ENCODE measurements at regions not wholly inside any gene's neighbourhood (a gene's known extent, or its start where the extent isn't known, plus 50 kb on each side); places are given as distances from the start of the nearest gene placed in this dataset.

GRCh38 chr10:33524966-33525365 lies 190.5 kb upstream of the NRP1 start:
- DNase-seq: no peak

DNA sequence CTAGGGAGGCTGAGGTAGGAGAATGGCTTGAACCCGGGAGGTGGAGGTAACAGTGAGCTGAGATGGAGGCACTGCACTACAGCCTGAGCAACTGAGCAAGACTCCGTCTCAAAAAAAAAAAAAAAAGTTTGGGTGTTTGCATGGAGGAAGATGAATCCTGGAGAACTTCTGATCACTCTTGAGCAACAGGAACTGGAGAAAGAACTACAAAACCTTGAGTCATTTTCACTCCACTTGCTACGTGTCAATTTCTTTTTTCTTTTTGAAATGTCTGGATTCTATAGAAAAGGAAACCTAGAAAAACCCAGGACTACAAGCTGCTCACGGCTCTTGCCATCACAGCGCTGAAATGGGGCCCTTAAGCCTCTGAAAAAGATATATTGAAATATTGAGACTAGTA lies 189.6 kb upstream of the NRP1 start:
- DNase-seq: no peak

GRCh38 chr10:33523236-33523792 lies 188.8 kb upstream of the NRP1 start:
- DNase-seq: no peak

- no peak for DNase-seq
Measured at GRCh38 chr10:33521904-33522303, 187.4 kb upstream of the NRP1 start.

GRCh38 chr10:33521062-33521461 lies 186.6 kb upstream of the NRP1 start:
- peak; percentile 64 for DNase-seq

DNA sequence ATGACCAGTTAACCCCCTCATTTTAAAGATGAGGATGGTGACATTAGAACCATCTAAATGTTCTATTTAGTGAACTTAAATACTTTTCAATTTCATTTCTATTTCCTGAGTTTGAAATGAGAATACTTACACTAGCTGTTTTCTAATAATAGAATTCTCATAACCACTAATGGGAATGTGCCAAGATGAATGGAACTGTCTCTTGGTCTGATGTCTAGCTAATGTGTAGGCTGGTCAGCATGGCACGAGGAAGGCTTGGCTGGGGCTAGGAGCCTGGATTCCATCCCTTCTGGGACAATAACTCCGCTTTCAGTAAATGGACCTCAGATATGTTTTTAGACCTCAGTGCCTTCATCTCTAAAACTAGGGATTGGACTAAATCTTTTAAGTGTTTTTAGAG lies 185.8 kb upstream of the NRP1 start:
- DNase-seq: no peak

DNA sequence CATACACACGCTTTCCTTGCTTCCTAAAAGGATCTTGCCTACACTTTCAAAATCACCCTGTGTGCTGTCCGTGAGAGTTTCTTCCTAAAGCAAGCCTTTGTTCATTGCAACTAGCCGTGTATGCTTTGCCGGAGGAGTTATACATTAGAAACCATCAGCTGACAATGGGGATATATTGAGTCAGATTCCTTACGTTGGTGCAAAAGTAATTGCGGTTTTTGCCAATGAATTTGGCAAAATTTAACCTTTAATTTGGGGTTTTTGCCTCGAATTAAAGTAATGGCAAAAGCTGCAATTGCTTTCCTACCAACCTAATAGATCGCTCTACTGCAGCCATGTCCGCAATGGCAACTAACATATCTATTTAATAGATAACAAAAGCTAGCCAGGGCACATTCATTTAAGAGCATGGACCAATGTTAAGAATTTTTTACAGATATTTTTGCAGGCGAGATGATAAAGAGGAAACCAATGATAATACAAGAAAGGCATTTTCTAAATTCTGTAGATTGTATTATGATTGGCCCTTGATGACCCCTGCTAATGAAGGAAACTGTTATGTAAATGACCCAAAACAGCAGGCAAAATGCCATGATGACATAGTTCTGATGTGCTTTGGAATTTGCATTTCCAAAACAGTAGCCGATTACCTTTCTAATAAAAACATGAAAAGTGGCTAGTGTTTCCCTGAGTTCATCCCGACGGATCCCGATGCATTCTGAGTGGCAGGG lies 184.8 kb upstream of the NRP1 start:
- no peak for DNase-seq

DNA sequence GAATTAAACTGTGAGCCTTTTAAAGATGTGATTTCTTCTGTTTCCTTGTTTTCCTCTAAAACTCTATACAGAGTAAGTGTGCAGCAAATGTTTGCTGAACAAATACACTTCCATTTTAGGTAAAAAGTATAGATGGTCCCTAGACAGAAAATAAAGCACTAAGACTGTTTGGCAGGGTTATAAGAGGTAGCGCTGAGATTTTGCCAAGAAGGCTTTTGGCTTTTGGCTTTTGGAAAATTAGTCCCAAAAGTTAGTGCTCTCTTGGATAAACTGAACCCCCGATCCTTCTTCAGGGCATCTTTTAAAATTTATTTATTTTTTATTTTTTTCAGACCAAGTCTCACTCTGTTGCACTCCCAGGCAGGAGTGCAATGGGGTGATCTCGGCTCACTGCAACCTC lies 175.7 kb upstream of the NRP1 start:
- no peak for DNase-seq

GRCh38 chr10:33509231-33509831 lies 174.9 kb upstream of the NRP1 start:
- DNase-seq: peak; percentile 91

DNA sequence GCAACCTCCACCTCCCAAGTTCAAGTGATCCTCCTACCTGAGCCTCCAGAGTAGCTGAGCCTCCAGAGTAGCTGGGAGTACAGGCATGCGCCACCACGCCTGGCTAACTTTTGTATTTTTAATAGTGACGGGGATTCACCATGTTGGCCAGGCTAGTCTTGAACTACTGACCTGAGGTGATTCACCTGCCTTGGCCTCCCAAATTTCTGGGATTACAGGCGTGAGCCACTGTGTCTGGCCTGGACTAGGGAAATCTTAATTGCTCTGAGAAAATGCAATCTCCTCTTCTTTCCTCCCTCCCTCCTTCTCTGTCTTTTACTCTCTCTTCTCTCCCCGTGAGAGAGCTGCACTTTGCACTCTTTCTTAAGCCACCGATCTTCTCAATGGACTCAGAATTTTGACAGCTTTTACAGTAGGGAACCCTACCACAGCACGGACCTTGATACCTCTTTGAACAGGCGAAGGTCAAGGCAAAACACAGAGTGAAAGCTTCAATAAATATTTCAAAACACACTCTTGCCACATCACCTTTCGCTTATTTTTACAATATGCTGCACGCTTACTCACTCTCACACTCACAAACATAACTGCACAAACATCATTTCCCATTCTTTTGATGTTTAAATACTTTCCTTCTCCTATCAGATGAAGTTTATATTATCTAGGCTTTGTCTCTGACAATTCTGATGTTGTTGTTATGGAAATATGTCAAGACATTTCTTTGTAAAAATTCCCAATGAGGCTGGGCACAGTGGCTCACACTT lies 173.4 kb upstream of the NRP1 start:
- no peak for DNase-seq

GRCh38 chr10:33506838-33507661 lies 172.6 kb upstream of the NRP1 start:
- DNase-seq: no peak

GRCh38 chr10:33506391-33506790 lies 171.9 kb upstream of the NRP1 start:
- DNase-seq: no peak

GRCh38 chr10:33501161-33501560 lies 166.7 kb upstream of the NRP1 start:
- DNase-seq: no peak

GRCh38 chr10:33498391-33498891 lies 164.0 kb upstream of the NRP1 start:
- peak; percentile 68 for DNase-seq

DNA sequence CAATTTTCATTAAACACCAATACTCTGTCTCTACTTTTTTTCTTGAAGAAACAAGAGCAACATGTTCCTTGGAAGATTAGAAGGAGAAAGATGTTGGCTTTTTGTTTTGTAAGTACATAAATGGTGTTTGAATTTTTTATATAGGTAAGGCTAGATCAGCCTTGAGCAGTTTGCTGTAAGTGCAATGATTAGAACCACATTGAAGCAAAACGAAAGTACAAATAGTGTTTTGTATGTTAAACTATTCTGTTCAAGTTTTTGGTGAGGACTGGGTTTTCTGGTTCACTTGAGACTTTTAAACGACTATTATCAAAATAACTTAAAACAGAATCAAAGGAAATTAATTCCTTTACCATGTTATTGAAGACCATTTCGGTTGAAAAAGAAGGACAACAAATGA lies 162.9 kb upstream of the NRP1 start:
- DNase-seq: no peak

- no peak for DNase-seq
Measured at GRCh38 chr10:33496096-33496495, 161.6 kb upstream of the NRP1 start.

DNA sequence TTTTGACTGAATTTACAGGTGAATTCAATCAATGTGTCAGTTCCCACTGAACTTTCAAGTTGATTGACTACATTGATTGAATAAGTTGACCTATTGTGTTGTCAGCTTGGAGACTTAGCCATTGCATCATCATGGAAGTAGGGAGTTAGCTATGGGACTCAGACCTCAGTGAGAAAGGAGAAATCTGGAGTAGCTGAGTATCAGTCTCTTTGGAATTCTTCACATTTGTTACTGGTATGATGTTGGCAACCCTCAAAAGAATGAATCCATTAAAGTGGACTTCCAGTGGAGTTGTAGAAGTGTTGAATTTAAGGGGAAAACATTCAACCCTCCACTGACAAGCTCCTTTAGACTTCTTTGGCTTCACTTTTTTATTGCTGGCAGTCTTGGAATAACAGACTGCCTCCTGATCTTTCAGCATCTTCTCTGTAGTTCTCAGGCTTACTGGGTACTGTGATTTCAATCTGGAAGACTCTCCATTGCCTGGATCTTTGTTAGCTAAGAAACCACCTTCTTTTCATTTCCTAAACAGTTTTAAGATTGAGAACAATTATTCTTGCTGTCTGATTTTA lies 160.3 kb upstream of the NRP1 start:
- no peak for DNase-seq

DNA sequence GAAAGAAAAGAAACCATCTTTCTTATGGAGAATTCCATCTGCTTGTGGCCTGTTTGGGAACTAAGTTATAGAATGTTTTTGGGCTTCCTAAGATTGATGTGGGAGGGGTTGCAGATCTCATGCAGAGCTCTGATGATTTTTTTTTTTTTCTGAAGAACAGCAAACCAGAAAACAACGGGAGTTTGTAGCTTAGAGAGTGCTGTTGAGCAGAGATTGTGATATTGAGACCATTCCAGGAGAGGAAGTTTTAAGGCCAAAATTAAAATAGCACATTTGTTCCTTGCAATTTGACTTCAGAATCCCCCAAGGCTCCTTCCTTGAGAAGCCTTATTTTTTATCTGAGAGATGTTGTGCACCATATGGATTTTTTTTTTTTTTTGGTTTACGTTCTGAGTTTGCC lies 159.5 kb upstream of the NRP1 start:
- no peak for DNase-seq

DNA sequence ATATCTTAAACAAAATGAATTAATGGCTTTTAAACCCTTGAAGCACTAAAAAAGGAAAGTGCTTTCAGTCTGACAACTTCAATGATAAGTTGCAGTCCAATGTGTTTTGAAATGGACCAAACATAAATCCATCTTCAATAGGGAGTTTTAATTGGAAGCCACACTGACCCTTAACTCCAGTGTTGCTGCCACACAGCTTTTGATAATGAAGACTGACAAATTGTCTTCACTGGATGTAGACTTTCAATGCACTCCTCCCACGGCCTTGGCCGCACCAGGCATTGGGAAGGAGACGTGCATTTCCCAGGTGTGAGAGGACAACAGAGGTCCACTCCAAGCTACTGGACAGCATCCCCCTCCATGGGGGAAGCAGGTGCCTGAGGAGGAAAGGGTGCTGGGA lies 159.0 kb upstream of the NRP1 start:
- no peak for DNase-seq

DNA sequence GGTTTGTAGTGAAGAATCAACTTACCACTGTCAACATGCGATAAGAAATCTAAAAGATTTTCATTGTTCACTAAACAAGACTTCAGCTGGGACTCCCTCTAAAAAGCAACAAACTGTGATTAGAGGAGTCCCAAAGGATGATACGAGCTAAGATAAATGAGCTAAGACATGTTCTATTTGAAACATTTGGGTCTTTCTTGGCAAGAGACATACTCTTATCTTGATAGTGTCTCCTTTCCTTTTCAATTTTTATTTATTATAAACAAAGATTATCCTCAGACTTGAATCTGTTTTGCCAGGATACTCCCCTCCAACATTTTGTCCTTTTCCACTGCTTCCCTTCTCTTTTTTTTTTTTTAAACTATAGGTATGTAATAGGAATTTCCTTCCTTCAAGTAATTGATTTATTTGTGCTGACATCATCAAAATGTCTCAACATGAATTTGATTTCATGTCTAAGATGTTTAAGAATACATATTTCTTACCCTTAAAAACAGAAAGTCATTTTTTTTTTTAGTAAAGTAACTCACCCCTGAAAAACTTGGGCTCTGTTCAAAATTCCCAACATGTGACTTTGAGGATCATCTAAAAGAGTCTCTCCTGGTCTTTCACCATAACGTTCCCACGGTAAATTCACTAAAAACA lies 158.4 kb upstream of the NRP1 start:
- no peak for DNase-seq

DNA sequence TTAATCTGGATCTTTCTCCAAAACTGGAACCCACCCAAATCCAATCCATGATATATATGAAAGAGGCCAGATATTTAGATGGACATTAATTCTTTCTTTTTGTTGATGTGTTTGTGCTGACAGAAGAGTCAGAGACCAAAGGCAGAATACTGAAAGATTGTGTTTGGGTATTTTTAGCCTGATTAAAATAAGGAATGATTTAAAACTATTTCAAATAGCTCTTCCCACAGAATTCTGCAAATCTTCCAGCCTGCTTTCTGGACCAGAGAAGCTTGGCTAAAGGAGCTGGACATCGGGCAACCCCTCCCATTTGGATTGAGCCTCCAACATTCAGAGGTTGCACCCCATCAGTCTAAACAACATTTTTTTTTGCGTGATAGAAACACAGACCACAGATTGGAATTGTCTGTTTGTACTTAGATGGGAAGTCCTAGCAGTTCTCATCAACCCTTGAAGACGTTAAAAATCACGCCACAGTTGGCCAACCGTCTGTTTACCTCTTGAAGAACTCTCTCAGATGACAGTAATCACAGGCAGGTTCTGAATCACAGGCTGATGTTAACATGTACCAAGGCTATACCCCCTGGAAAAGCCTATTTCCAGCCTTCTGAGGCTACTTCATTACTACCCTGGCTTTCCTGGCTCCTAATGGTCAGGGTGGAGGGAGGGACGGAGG lies 155.2 kb upstream of the NRP1 start:
- no peak for DNase-seq
